22Rv1 (cell line): ENCODE measurements at regions not wholly inside any gene's neighbourhood (a gene's known extent, or its start where the extent isn't known, plus 50 kb on each side); places are given as distances from the start of the nearest gene placed in this dataset.
"Not testable (repeated sequence)": the region's sequence is repeated elsewhere in the genome, so short reads cannot be mapped to it uniquely, and the experiment has no call there.

Experiments
- H3K27ac ChIP-seq: fragments of 450-650 bp; 2 replicates; pipeline ENCODE4 v1.5.1; 2017
- ZFX ChIP-seq: fragments of 450-650 bp; IDR thresholded peaks from 2 replicates; pipeline ENCODE4 v1.6.1; 2017; ENCODE audit warnings: antibody characterized with exemption, borderline replicate concordance
- TF ChIP-seq, protein P1 (sequence below): fragments of 450-650 bp; IDR thresholded peaks from 2 replicates; pipeline ENCODE4 v1.5.1; 2017; ENCODE audit warnings: mild to moderate bottlenecking

DNA sequence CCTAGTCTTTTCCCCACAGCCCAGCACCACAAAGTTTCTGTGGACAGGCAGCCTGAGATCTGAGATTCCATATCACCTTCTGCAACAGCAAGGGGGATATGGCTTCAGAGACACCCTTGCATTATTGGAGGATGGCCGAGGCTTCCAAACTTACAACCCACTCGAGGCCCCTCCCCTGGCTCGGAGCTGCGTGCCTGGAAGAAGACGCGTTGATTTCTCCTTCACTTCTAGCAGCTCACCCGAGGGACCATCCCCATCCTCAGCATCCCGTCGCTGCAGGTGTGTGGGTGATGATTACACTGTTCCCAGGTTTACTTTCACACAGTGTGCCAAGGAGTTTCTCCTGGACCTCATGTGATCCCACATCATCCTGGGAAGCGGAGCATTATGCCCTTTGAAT lies 277.9 kb downstream of the MATN1 start:
- TF ChIP-seq ZFX, result no peak
- TF ChIP-seq, protein P1, sequence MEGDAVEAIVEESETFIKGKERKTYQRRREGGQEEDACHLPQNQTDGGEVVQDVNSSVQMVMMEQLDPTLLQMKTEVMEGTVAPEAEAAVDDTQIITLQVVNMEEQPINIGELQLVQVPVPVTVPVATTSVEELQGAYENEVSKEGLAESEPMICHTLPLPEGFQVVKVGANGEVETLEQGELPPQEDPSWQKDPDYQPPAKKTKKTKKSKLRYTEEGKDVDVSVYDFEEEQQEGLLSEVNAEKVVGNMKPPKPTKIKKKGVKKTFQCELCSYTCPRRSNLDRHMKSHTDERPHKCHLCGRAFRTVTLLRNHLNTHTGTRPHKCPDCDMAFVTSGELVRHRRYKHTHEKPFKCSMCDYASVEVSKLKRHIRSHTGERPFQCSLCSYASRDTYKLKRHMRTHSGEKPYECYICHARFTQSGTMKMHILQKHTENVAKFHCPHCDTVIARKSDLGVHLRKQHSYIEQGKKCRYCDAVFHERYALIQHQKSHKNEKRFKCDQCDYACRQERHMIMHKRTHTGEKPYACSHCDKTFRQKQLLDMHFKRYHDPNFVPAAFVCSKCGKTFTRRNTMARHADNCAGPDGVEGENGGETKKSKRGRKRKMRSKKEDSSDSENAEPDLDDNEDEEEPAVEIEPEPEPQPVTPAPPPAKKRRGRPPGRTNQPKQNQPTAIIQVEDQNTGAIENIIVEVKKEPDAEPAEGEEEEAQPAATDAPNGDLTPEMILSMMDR, result no peak
- H3K27ac ChIP-seq, result no peak overlapping the region

DNA sequence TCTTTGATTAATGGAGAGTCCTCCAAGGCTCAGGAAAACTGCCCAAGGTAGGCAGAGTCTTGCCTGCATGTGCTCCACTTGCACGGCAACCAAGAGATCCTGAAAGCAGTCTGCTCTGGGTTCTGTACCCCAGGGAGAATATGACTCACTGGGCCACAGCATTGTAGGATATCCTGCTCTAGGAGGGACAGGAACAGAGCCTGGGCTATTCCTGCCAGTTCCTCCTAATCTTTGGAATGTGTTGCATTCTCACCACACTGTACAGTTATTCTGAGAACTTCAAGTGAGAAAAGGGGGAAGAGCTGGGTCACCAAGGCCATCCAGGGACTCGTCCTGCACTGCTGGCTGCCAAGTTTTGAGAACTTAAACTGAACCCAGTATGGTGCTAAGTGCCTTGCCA lies 278.5 kb downstream of the MATN1 start:
- TF ChIP-seq ZFX, result no peak
- TF ChIP-seq, protein P1, result no peak
- no peak overlapping the region for H3K27ac ChIP-seq

DNA sequence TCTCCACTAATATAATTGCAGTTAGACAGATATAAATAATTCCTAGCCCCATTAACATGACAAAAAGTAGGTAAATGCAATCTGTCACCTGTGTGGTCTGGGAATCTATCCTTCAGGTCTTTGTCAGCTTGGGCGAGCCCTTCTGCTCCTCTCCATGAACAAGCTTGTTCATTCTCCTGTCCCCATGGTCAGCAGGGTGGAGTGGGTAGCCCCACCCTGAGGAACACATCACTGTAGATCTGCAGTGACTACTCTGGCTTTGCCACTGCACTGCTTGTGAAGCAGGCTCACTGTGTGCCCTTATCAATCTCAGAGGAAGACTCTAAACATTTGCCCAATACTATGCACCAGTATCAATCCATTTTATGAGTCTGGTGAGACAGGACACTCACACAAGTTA lies 279.0 kb downstream of the MATN1 start:
- TF ChIP-seq, protein P1, result no peak
- no peak for TF ChIP-seq ZFX
- no peak overlapping the region for H3K27ac ChIP-seq

DNA sequence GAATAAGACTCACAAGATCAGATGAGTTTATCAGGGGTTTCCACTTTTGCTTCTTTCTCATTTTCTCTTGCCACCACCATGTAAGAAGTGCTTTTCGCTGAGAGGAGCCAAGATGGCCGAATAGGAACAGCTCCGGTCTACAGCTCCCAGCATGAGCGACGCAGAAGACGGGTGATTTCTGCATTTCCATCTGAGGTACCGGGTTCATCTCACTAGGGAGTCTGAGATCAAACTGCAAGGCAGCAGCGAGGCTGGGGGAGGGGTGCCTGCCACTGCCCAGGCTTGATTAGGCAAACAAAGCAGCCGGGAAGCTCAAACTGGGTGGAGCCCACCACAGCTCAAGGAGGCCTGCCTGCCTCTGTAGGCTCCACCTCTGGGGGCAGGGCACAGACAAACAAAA lies 285.1 kb downstream of the MATN1 start:
- not testable (repeated sequence) for H3K27ac ChIP-seq

DNA sequence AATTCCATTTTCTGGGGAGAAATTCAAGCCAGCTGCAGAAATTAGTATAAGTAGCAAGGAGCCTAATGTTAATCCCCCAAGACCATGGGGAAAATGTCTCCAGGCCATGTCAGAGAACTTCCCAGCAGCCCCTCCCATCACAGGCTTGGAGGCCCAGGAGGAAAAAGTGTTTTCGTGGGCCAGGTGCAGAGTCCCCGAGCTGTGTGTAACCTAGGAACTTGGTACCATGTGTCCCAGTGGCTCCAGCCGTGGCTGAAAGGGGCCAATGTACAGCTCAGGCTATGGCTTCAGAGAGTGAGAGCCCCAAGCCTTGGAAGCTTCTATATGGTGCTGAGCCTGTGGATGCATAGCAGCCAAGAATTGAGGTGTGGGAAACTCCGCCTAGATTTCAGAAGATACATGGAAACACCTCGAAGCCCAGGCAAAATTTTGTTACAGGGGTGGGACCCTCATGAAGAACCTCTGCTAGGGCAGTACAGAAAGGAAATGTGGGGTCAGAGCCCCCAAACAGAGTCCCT lies 286.3 kb downstream of the MATN1 start:
- no peak for TF ChIP-seq ZFX
- TF ChIP-seq, protein P1, result no peak
- H3K27ac ChIP-seq, result no peak overlapping the region

DNA sequence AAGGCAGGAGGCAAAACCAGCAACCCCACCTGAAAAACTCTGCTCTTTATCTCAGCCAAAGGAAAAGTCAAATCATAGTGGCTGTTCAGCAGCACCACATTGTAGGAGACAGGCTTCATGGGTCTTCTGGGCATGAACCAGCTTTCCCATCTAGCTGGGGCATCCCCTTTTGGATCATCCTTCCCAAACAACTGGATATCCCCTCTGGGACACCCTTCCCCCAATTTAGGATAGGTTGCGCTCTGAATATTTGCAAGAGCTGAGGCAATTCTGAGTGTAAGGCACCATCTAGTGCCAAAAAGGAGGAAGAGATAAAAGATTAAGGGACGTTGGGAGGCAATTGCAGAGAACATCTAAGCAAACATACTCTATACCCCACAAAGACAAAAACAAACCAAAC lies 295.8 kb downstream of the MATN1 start:
- no peak for TF ChIP-seq ZFX
- TF ChIP-seq, protein P1, result no peak

DNA sequence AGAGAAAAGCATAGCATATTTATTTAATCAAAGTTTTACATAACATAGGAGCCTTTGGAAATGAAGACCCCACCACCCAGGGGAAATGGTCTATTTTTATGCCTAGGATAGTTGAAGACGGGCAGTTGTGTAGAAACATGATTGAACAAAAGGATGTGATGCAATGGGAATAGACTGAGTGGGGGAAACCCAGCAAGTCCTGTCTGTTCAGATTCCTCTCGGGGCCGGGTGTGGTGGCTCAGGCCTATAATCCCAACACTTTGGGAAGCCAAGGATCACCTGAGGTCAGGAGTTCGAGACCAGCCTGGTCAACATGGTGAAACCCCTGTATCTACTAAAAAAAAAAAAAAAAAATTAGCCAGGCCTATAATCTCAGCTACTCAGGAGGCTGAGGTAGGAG lies 298.3 kb downstream of the MATN1 start:
- no peak overlapping the region for H3K27ac ChIP-seq
- TF ChIP-seq, protein P1, result no peak
- TF ChIP-seq ZFX, result no peak

More for the DNA sequence above, 295.8 kb downstream of the MATN1 start:
- H3K27ac ChIP-seq, result no peak overlapping the region

DNA sequence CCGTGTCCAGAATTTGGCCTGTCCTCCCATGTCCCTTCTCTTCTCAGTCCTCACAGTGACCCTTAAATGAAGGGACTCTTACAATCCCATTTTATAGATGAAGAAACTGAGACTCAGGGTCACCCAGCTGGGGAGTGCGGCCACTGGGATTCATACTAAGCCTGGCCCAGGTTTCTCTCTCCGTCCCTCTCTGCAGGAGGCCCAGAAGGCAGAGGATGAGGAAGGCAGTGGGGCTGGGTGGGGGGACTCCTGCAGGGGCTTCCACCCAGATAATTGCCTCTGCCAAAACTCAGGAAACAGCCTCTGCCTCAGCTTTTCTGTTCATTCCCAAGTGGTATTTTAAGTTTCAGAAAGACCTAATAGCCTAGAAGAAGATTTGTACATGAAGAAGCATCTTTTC lies 299.8 kb downstream of the MATN1 start:
- TF ChIP-seq, protein P1, result no peak
- TF ChIP-seq ZFX, result no peak
- no peak overlapping the region for H3K27ac ChIP-seq
